Fibroblast of skin of left quadriceps (primary cell): ENCODE measurements at regions not wholly inside any gene's neighbourhood (a gene's known extent, or its start where the extent isn't known, plus 50 kb on each side); places are given as distances from the start of the nearest gene placed in this dataset.
A peak's percentile ranks its signal among the peaks of the same experiment; 100 is the strongest.
"Not testable (repeated sequence)": the region's sequence is repeated elsewhere in the genome, so short reads cannot be mapped to it uniquely, and the experiment has no call there.

Experiments used
- DNase-seq, 2 experiments: peaks; one replicate each; pipeline ENCODE4 v3.0.0-alpha.2; 2013; ENCODE audit warnings: low read depth in 2 of 2

GRCh38 chr5:106367281-106367680 lies 1303.5 kb downstream of the EFNA5 start:
- DNase-seq: no peak

GRCh38 chr5:106363578-106363977 lies 1307.2 kb downstream of the EFNA5 start:
- no peak for DNase-seq

- DNase-seq: no peak
Observed at GRCh38 chr5:106361905-106362304, 1308.8 kb downstream of the EFNA5 start.

DNA sequence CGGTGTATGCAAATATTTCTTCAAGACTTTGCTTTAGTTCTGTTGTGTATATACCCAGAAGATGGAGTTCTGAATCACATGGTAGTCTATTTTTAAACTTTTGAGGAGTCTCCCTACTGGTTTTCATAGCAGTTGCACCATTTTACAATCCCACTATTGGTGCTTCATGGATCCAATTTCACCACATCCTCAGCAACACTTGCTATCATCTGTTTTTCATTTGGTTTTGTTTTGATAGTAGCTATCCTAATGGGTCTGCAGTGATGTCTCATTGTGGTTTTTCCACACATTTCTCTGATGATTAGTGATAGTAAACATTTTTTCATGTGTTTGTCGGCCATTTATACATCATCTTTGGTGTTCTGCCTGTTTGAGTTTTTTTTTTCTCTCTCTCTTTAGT lies 1339.3 kb downstream of the EFNA5 start:
- peak; percentile 98 for DNase-seq

DNA sequence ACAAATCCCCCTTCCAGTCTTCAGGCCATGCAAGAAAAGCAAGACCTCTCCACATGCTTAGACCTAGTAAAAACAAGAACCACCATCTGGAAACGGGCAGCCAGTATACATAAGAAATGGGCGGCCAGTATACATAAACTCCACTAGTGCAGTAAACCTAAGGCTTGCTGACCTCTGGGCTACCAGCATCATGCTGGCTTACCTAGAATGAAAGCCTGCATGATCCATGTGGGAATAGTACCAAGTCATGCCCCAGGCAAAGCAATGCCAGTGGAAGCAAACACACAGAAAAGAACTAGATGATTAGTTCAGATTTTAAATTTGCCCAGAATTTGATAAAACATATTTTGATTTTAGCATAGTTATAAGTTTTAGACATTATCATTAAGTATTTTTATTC lies 1346.4 kb downstream of the EFNA5 start:
- no peak for DNase-seq

- DNase-seq: no peak
Observed at GRCh38 chr5:106321242-106321641, 1349.5 kb downstream of the EFNA5 start.

GRCh38 chr5:106314221-106314824 lies 1356.4 kb downstream of the EFNA5 start:
- DNase-seq: no peak

- DNase-seq: peak in 1 of 2 experiments; percentile 26
Observed at GRCh38 chr5:106312360-106312759, 1358.4 kb downstream of the EFNA5 start.

DNA sequence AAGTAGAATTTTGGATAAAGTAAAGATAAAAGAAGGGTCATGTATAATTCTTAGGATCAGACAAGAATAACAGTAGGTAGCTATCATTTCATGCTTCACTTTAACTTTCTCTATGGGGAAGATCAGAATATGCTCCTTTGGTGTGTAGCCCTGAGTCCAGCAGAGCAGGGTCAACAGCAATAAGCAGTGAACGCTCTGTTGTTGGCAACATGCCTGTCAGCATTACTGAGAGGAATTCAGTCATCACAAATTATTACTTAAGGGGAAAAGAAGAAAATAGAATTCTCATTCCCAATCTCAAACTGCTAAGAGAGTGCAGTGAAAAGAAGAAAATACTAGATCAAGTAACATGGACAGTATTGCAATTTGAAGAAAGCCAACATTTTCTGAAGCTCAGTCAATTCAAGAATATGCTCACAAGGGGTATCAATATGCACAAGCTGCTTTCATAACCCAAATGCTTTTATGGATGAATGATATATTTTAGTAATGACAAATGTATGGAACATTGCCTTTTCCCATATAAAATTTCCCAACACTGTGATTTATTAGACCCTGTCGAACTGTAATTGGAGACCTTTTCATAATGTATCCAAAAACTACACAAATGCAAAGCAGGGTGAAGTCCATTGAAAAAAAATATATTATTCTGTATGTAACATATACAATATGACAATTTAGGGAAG lies 1359.4 kb downstream of the EFNA5 start:
- DNase-seq: peak in 1 of 2 experiments; percentile 29

DNA sequence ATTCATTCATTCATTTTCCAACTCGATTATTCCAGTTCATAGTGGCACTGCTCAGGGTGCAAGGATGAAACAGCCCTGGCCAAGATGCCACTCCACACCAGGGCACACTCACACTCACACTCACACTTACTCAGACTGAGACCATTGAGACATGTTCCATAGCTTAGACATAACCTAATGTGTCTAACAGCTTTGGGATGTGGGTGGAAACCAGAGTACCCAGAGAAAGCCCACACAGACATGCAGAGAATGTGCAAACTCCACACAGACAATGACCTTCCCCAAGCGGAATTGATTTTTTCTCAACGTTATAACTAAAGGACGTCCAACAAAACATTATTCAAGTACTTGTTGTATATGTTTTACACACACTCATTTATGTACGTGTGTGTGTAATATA lies 1363.5 kb downstream of the EFNA5 start:
- DNase-seq: no peak

- DNase-seq: no peak
Observed at GRCh38 chr5:106306313-106307028, 1364.3 kb downstream of the EFNA5 start.

GRCh38 chr5:106303911-106304310 lies 1366.8 kb downstream of the EFNA5 start:
- peak in 1 of 2 experiments; percentile 2 for DNase-seq

DNA sequence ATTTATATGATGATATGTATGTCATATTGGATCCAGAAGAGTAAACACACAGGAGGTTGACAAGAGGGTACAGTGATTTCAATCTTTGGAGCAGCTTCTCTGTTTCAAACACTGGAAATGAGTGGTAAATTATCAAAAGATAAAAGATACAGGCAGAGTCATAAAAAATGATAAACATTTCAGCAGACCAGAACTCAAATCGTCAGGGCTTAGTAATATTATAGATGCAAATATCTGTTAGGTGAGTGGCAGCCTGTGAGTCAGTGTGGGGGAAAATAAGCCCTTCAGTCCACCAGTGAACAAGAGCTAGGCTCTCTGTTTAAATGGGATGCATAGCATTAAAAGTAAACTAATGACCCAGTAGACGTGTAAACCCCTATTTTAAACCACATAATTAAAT lies 1378.1 kb downstream of the EFNA5 start:
- peak in 1 of 2 experiments; percentile 21 for DNase-seq

- DNase-seq: peak in 1 of 2 experiments; percentile 3
Observed at GRCh38 chr5:106290841-106291240, 1379.9 kb downstream of the EFNA5 start.

DNA sequence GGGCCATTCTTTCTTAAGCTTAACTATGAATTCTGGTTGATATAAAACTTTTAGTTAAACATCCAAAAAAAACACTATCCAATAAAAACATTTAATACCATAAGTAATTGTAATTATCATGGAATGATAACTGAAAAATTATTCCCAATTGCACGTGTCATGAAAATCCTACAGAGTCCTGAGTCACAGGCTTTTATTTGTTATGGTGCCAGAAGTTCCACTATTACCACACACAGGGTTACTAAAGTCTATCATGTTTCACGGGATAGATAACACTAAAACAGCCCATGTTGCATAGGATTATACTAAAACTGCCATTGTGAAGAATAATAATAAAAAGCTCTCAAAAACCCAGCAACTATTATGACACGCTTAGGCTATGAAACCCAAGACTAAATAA lies 1381.8 kb downstream of the EFNA5 start:
- peak in 1 of 2 experiments; percentile 1 for DNase-seq

- DNase-seq: no peak
Observed at GRCh38 chr5:106277540-106278096, 1393.1 kb downstream of the EFNA5 start.

- DNase-seq: no peak
Observed at GRCh38 chr5:106269252-106269843, 1401.4 kb downstream of the EFNA5 start.

- DNase-seq: no peak
Observed at GRCh38 chr5:106267256-106267655, 1403.5 kb downstream of the EFNA5 start.

- DNase-seq: no peak
Observed at GRCh38 chr5:106262395-106262794, 1408.3 kb downstream of the EFNA5 start.

- not testable (repeated sequence) for DNase-seq
Observed at GRCh38 chr5:106259431-106260090, 1411.2 kb downstream of the EFNA5 start.

- DNase-seq: peak in 1 of 2 experiments; percentile 2
Observed at GRCh38 chr5:106258591-106259125, 1412.1 kb downstream of the EFNA5 start.
